ENCODE measurements at regions not wholly inside any gene's neighbourhood (a gene's known extent, or its start where the extent isn't known, plus 50 kb on each side); places are given as distances from the start of the nearest gene placed in this dataset.

GRCh38 chr7:17236603-17237002 lies 61.8 kb upstream of the AHR start:
- intact Hi-C loops (cut with DNase I), result no loop called here
- Histone ChIP-seq H3K27me3 (no peaks in the 10 kb centered on the region), H3K27ac (no peak overlapping the region), H3K36me3 (replicated peaks in 1 of 2) (no peaks in the 10 kb centered on the region), H3K4me1 (replicated peaks in 1 of 2) (peaks cover 17% of the 10 kb centered on the region in 2 donors), H3K4me3 (no peak overlapping the region), H3K9me3 (replicated peaks in 1 of 3) (no peaks in the 10 kb centered on the region)
- TF ChIP-seq CTCF (IDR thresholded peaks at IDR 0.05) (no peak), POLR2A (IDR thresholded peaks at IDR 0.05) (no peak)
- DNase-seq, result no peak
- 90 to 100% (median 94%) methylated on average over 1 of the region's 1 CpG for WGBS, 4 donors

GRCh38 chr7:17239046-17239445 lies 59.4 kb upstream of the AHR start:
- WGBS, 4 donors, result 55 to 79% (median 70%) methylated on average over 1 of the region's 1 CpG
- Histone ChIP-seq H3K9me3 (replicated peaks in 1 of 3) (no peaks in the 10 kb centered on the region), H3K36me3 (replicated peaks in 1 of 2) (no peaks in the 10 kb centered on the region), H3K27me3 (no peaks in the 10 kb centered on the region), H3K4me3 (no peak overlapping the region), H3K27ac (no peak overlapping the region), H3K4me1 (replicated peaks in 1 of 2) (peaks cover 17% of the 10 kb centered on the region in 2 donors)
- intact Hi-C loops (cut with DNase I), result no loop called here
- TF ChIP-seq POLR2A (IDR thresholded peaks at IDR 0.05) (no peak), CTCF (IDR thresholded peaks at IDR 0.05) (no peak)
- DNase-seq, result no peak

- peak overlapping the region in 1 of 5 donors; percentile 5 for H3K27ac ChIP-seq
- H3K4me1 ChIP-seq (replicated peaks in 1 of 2), result peaks cover 14% of the 10 kb centered on the region in 2 donors
- TF ChIP-seq CTCF (IDR thresholded peaks at IDR 0.05) (no peak), POLR2A (IDR thresholded peaks at IDR 0.05) (no peak)
- no peak for DNase-seq
- H3K36me3 ChIP-seq (replicated peaks in 1 of 2), result no peaks in the 10 kb centered on the region
- H3K9me3 ChIP-seq (replicated peaks in 1 of 3), result no peaks in the 10 kb centered on the region
- 58 to 72% (median 62%) methylated on average over 7 of the region's 7 CpGs for WGBS, 4 donors
- no peaks in the 10 kb centered on the region for H3K27me3 ChIP-seq
- intact Hi-C loops (cut with DNase I), result no loop called here
- no peak overlapping the region for H3K4me3 ChIP-seq
Measured at GRCh38 chr7:17239683-17240521, 58.5 kb upstream of the AHR start.

GRCh38 chr7:17242504-17242903 lies 55.9 kb upstream of the AHR start:
- Histone ChIP-seq H3K4me3 (no peak overlapping the region), H3K9me3 (replicated peaks in 1 of 3) (no peaks in the 10 kb centered on the region), H3K36me3 (replicated peaks in 1 of 2) (no peaks in the 10 kb centered on the region), H3K4me1 (replicated peaks in 1 of 2) (peaks cover 10 to 11% of the 10 kb centered on the region in 2 donors), H3K27me3 (no peaks in the 10 kb centered on the region), H3K27ac (no peak overlapping the region)
- no peak for TF ChIP-seq CTCF (IDR thresholded peaks at IDR 0.05)
- no peak for TF ChIP-seq POLR2A (IDR thresholded peaks at IDR 0.05)
- intact Hi-C loops (cut with DNase I), result no loop called here
- DNase-seq, result no peak
- WGBS, 4 donors, result 93 to 98% (median 97%) methylated on average over 4 of the region's 4 CpGs

Measured in adrenal gland (tissue), 9 donors.